ENCODE measurements at regions not wholly inside any gene's neighbourhood (a gene's known extent, or its start where the extent isn't known, plus 50 kb on each side); places are given as distances from the start of the nearest gene placed in this dataset.

DNA sequence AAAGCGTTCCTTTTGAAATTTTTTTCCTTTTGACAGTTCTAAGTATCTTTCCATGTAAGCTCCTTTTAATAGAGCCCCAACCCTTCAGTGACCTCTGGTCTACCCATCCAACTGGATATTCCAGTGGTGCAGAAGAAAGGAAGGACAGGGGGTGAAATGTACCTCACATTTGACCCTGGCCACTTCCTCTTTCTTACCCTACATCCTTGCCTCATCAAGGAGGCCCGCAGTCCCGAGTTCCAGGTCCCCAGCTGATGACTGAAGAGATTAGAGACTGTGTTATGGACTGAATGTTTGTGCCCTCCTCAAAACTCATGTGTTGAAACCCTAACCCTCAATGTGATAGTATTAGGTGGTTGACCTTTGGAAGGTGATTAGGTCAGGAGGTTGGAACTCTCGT is 158.1 kb downstream of the RBM43 start:
- TF ChIP-seq, protein P1, sequence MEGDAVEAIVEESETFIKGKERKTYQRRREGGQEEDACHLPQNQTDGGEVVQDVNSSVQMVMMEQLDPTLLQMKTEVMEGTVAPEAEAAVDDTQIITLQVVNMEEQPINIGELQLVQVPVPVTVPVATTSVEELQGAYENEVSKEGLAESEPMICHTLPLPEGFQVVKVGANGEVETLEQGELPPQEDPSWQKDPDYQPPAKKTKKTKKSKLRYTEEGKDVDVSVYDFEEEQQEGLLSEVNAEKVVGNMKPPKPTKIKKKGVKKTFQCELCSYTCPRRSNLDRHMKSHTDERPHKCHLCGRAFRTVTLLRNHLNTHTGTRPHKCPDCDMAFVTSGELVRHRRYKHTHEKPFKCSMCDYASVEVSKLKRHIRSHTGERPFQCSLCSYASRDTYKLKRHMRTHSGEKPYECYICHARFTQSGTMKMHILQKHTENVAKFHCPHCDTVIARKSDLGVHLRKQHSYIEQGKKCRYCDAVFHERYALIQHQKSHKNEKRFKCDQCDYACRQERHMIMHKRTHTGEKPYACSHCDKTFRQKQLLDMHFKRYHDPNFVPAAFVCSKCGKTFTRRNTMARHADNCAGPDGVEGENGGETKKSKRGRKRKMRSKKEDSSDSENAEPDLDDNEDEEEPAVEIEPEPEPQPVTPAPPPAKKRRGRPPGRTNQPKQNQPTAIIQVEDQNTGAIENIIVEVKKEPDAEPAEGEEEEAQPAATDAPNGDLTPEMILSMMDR (IDR thresholded peaks at IDR 0.05), result no peak
- TF ChIP-seq POLR2A (IDR thresholded peaks at IDR 0.05; ENCODE audit: low read depth), result no peak
- TF ChIP-seq EP300 (IDR thresholded peaks at IDR 0.05), result no peak
- no peak for TF ChIP-seq POLR2AphosphoS5 (IDR thresholded peaks at IDR 0.05)

Data from esophagus muscularis mucosa (tissue), 4 donors.